K562 (cell line): ENCODE measurements at regions not wholly inside any gene's neighbourhood (a gene's known extent, or its start where the extent isn't known, plus 50 kb on each side); places are given as distances from the start of the nearest gene placed in this dataset.

Experiments
- EZH2 ChIP-seq: IDR thresholded peaks from 2 replicates; pipeline ENCODE4 v1.6.1; 2012; ENCODE audit warnings: low read depth, mild to moderate bottlenecking, inconsistent platforms, low read length, borderline replicate concordance
- KLF10 ChIP-seq: fragments of 250-450 bp; sonication (Bioruptor Pico); IDR thresholded peaks from 2 replicates; pipeline ENCODE4 v1.6.1; 2021; ENCODE audit warnings: matching md5 sums
- POLR2AphosphoS5 ChIP-seq: IDR thresholded peaks from 2 replicates; pipeline ENCODE4 v1.6.1; 2011; ENCODE audit warnings: mild to moderate bottlenecking, low read depth, low read length, moderate library complexity; ENCODE audit not compliant: control insufficient read depth, insufficient read depth
- RAD21 ChIP-seq, 2 experiments: fragments of 250-450 bp in 1 of 2; fragments of 450-650 bp in 1 of 2; sonication (Bioruptor Pico) in 1 of 2; formaldehyde crosslinking in 1 of 2; IDR thresholded peaks in 1 of 2; conservative IDR thresholded peaks in 1 of 2; 2 replicates each; pipeline versions ENCODE4 v1.4.0 to v1.8.0; 2020 to 2022; ENCODE audit warnings: mild to moderate bottlenecking in 2 of 2, moderate library complexity in 1 of 2
- SAP30 ChIP-seq: fragments of 200-600 bp; sonication (generic); IDR thresholded peaks from 2 replicates; pipeline ENCODE4 v1.6.1; 2012; ENCODE audit warnings: borderline replicate concordance, low read depth, mild to moderate bottlenecking, moderate library complexity, low read length, control low read depth, inconsistent platforms; ENCODE audit not compliant: insufficient read depth, poor library complexity, severe bottlenecking
- SOX6 ChIP-seq: fragments of 450-650 bp; IDR thresholded peaks from 2 replicates; pipeline ENCODE4 v1.6.1; 2014; ENCODE audit warnings: mild to moderate bottlenecking
- TARDBP ChIP-seq: fragments of 450-650 bp; IDR thresholded peaks from 2 replicates; pipeline ENCODE4 v1.6.1; 2016
- TEAD4 ChIP-seq, 2 experiments: sonication (generic) in 1 of 2; formaldehyde crosslinking in 1 of 2; IDR thresholded peaks; 2 replicates each; pipeline versions ENCODE4 v1.6.1 to v1.8.0; 2012 to 2022; ENCODE audit warnings: borderline replicate concordance in 1 of 2, inconsistent platforms in 1 of 2, low read length in 1 of 2, mild to moderate bottlenecking in 1 of 2, missing genetic modification reagents in 1 of 2
- TRIM24 ChIP-seq, 2 experiments: fragments of 450-650 bp; IDR thresholded peaks; 2 replicates each; pipeline ENCODE4 v1.6.1; 2016
- ZFP30 ChIP-seq: fragments of 250-450 bp; sonication (Bioruptor Pico); IDR thresholded peaks from 2 replicates; pipeline ENCODE4 v1.8.0; 2022; ENCODE audit warnings: moderate library complexity, mild to moderate bottlenecking, inconsistent platforms, borderline replicate concordance
- TF ChIP-seq, protein P1 (sequence below): fragments of 450-650 bp; IDR thresholded peaks from 2 replicates; pipeline ENCODE4 v1.6.1; 2016; ENCODE audit warnings: borderline replicate concordance
- TF ChIP-seq, protein P2 (sequence below), 3 experiments: IDR thresholded peaks in 2 of 3; conservative IDR thresholded peaks in 1 of 3; 2 replicates each; pipeline ENCODE4 v1.5.1; 2011 to 2012; ENCODE audit warnings: low read length in 3 of 3, mild to moderate bottlenecking in 3 of 3, control low read depth in 2 of 3, improper control_type of control experiment in 1 of 3, inconsistent platforms in 1 of 3, low read depth in 1 of 3, mixed read lengths in 1 of 3, moderate library complexity in 1 of 3; ENCODE audit not compliant: insufficient read depth in 2 of 3
- TF ChIP-seq, protein P3 (sequence below): sonication (generic); formaldehyde crosslinking; IDR thresholded peaks from 2 replicates; pipeline ENCODE4 v1.8.0; 2023; ENCODE audit warnings: mild to moderate bottlenecking, missing genetic modification reagents
- TF ChIP-seq, protein P4 (sequence below): fragments of 450-650 bp; IDR thresholded peaks from 2 replicates; pipeline ENCODE4 v1.6.1; 2016; ENCODE audit warnings: low read depth

DNA sequence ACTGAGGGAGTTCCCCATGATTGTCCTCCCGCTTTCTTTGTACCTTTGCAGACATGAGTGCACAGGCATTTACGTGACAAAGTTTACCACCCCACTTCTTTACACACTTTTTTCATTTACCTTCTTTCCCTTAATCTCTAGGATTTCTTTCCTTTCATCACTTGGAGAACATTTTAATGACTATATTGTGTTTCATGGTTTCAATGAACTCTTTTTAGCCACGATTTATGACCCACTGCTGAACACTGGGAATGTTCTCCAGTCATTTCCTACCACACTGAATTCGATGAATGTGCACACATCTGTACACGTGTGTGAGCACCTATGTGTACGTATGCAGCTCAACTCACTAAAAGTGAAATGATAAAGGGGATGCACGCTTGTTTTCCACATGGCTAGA is 371.7 kb upstream of the IGFBP3 start:
- TF ChIP-seq TEAD4 (IDR thresholded peaks at IDR 0.05; ENCODE audit: low read length) (no peak), TEAD4 (CRISPR knock-in tag; IDR thresholded peaks at IDR 0.05; ENCODE audit: borderline replicate concordance) (no peak), ZFP30 (CRISPR knock-in tag) (no peak), KLF10 (no peak), TARDBP (no peak), RAD21 (CRISPR knock-in tag; conservative IDR thresholded peaks at IDR 0.05 in 1 of 2, IDR thresholded peaks at IDR 0.05 in 1 of 2) (no peak), TRIM24 (IDR thresholded peaks at IDR 0.05) (no peak), EZH2 (no peak), POLR2AphosphoS5 (no peak), SOX6 (no peak), SAP30 (no peak)
- TF ChIP-seq, protein P1, sequence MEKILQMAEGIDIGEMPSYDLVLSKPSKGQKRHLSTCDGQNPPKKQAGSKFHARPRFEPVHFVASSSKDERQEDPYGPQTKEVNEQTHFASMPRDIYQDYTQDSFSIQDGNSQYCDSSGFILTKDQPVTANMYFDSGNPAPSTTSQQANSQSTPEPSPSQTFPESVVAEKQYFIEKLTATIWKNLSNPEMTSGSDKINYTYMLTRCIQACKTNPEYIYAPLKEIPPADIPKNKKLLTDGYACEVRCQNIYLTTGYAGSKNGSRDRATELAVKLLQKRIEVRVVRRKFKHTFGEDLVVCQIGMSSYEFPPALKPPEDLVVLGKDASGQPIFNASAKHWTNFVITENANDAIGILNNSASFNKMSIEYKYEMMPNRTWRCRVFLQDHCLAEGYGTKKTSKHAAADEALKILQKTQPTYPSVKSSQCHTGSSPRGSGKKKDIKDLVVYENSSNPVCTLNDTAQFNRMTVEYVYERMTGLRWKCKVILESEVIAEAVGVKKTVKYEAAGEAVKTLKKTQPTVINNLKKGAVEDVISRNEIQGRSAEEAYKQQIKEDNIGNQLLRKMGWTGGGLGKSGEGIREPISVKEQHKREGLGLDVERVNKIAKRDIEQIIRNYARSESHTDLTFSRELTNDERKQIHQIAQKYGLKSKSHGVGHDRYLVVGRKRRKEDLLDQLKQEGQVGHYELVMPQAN, result no peak
- TF ChIP-seq, protein P2, sequence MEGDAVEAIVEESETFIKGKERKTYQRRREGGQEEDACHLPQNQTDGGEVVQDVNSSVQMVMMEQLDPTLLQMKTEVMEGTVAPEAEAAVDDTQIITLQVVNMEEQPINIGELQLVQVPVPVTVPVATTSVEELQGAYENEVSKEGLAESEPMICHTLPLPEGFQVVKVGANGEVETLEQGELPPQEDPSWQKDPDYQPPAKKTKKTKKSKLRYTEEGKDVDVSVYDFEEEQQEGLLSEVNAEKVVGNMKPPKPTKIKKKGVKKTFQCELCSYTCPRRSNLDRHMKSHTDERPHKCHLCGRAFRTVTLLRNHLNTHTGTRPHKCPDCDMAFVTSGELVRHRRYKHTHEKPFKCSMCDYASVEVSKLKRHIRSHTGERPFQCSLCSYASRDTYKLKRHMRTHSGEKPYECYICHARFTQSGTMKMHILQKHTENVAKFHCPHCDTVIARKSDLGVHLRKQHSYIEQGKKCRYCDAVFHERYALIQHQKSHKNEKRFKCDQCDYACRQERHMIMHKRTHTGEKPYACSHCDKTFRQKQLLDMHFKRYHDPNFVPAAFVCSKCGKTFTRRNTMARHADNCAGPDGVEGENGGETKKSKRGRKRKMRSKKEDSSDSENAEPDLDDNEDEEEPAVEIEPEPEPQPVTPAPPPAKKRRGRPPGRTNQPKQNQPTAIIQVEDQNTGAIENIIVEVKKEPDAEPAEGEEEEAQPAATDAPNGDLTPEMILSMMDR (IDR thresholded peaks at IDR 0.05 in 2 of 3, conservative IDR thresholded peaks at IDR 0.05 in 1 of 3; ENCODE audit: insufficient read depth in 2 of 3, low read depth in 1 of 3, low read length in 3 of 3), result no peak
- TF ChIP-seq, protein P3, sequence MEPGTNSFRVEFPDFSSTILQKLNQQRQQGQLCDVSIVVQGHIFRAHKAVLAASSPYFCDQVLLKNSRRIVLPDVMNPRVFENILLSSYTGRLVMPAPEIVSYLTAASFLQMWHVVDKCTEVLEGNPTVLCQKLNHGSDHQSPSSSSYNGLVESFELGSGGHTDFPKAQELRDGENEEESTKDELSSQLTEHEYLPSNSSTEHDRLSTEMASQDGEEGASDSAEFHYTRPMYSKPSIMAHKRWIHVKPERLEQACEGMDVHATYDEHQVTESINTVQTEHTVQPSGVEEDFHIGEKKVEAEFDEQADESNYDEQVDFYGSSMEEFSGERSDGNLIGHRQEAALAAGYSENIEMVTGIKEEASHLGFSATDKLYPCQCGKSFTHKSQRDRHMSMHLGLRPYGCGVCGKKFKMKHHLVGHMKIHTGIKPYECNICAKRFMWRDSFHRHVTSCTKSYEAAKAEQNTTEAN (CRISPR knock-in tag), result no peak
- TF ChIP-seq, protein P4, sequence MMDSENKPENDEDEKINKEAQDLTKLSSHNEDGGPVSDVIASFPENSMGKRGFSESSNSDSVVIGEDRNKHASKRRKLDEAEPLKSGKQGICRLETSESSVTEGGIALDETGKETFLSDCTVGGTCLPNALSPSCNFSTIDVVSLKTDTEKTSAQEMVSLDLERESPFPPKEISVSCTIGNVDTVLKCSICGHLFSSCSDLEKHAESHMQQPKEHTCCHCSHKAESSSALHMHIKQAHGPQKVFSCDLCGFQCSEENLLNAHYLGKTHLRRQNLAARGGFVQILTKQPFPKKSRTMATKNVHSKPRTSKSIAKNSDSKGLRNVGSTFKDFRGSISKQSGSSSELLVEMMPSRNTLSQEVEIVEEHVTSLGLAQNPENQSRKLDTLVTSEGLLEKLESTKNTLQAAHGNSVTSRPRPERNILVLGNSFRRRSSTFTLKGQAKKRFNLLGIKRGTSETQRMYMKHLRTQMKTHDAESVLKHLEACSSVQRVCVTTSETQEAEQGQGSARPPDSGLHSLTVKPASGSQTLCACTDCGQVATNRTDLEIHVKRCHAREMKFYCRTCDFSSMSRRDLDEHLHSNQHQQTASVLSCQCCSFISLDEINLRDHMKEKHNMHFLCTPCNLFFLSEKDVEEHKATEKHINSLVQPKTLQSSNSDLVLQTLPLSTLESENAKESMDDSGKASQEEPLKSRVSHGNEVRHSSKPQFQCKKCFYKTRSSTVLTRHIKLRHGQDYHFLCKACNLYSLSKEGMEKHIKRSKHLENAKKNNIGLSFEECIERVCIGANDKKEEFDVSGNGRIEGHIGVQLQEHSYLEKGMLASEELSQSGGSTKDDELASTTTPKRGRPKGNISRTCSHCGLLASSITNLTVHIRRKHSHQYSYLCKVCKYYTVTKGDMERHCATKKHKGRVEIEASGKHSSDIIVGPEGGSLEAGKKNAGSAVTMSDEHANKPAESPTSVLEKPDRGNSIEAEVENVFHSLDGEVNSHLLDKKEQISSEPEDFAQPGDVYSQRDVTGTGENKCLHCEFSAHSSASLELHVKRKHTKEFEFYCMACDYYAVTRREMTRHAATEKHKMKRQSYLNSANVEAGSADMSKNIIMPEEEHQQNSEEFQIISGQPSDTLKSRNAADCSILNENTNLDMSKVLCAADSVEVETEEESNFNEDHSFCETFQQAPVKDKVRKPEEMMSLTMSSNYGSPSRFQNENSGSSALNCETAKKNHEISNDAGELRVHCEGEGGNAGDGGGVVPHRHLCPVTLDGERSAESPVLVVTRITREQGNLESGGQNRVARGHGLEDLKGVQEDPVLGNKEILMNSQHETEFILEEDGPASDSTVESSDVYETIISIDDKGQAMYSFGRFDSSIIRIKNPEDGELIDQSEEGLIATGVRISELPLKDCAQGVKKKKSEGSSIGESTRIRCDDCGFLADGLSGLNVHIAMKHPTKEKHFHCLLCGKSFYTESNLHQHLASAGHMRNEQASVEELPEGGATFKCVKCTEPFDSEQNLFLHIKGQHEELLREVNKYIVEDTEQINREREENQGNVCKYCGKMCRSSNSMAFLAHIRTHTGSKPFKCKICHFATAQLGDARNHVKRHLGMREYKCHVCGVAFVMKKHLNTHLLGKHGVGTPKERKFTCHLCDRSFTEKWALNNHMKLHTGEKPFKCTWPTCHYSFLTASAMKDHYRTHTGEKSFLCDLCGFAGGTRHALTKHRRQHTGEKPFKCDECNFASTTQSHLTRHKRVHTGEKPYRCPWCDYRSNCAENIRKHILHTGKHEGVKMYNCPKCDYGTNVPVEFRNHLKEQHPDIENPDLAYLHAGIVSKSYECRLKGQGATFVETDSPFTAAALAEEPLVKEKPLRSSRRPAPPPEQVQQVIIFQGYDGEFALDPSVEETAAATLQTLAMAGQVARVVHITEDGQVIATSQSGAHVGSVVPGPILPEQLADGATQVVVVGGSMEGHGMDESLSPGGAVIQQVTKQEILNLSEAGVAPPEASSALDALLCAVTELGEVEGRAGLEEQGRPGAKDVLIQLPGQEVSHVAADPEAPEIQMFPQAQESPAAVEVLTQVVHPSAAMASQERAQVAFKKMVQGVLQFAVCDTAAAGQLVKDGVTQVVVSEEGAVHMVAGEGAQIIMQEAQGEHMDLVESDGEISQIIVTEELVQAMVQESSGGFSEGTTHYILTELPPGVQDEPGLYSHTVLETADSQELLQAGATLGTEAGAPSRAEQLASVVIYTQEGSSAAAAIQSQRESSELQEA, result no peak
